CD4-positive, alpha-beta T cell treated with Interleukin-4 for 1 hour (primary cell): ENCODE measurements at regions not wholly inside any gene's neighbourhood (a gene's known extent, or its start where the extent isn't known, plus 50 kb on each side); places are given as distances from the start of the nearest gene placed in this dataset.

ENCODE experiments used
- DNase-seq, 2 donors: peaks; one replicate each; pipeline ENCODE4 v3.0.0-alpha.2; 2020 to 2022

DNA sequence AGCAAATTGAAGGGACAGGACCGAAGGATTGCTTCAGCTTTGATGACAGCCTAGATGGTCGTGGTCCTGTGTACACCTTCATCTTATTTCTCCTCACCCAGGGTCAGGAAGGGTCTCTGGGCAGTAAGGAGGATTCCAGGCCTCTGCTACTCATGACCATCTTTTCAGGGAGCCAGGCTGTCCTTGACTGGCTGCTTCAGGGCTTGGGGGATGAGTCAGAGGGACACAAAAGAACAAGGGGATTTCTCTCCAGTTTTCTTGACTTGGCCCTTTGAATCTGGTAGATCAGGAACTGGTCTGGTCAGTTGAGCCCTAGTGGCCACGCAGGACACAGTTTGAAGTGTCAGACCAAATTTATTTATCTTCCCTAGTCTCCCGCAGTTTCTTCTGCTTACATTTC lies 402.1 kb upstream of the CHD6 start:
- no peak for DNase-seq

- DNase-seq, result no peak
Measured at GRCh38 chr20:42018979-42019378, 400.8 kb upstream of the CHD6 start.

GRCh38 chr20:42010090-42010489 lies 391.9 kb upstream of the CHD6 start:
- DNase-seq, result no peak

GRCh38 chr20:42007251-42007650 lies 389.1 kb upstream of the CHD6 start:
- no peak for DNase-seq

- DNase-seq, result no peak
Measured at GRCh38 chr20:42005211-42005610, 387.0 kb upstream of the CHD6 start.

DNA sequence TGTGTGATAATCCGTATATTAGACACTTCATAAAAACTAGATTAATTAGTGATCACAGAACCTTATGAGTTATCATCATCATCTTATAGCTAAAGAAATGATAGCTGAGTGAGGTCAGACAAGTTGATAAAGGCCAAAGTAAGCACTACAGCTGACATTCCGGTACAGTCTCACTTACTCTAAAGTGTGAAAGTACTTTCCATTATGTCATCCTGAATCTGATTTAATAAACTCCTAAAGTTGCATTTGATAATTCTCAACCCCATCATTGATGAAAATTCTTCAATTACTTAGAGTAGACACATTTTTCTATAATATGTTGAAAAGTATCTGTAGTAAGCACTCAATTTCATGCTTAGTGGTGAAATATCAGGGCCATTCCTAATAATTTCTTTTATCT lies 385.2 kb upstream of the CHD6 start:
- DNase-seq, result no peak

DNA sequence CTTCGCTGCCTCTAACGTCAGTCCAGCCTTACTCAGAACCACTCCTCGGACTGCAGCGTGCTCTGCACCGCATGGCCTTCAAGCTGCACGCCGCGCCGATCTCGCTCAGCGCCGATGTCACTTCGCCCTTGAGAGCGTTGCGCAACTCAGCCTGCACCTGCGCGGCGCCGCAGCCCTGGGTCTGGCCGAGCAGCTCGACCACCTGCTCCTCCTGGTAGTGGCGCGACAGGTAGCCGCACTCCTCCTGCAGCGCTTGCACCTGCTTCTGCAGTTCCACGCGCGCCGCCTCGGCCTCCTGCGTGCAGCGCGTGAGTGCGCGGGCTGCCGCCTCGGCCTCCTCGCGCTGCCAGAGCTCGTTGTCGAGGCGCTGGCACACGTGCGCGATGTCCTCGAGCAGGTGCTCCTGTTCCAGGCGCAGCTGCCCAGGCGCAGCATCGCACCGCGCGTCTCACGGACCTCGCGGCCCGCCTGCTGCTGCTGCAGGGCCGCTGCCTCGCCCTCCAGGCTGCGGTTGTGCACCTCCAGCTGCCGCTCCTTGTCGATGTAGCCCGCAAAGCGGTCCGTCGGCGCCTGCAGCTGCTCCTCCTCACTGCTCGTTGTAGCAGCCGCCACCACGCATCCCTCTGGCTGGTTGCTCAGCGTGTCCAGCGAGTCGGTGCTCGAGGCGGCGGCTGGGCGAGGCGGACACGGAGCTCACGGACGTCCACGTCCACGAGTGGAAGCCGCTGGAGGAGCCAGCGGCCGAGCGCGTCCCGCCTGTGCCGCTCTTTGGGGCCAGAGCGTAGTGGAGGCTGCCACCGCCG lies 380.6 kb upstream of the CHD6 start:
- DNase-seq, result no peak

GRCh38 chr20:41996951-41997350 lies 378.8 kb upstream of the CHD6 start:
- DNase-seq, result no peak

GRCh38 chr20:41992481-41992880 lies 374.3 kb upstream of the CHD6 start:
- DNase-seq, result no peak

- DNase-seq, result no peak
Measured at GRCh38 chr20:41991412-41991811, 373.2 kb upstream of the CHD6 start.

GRCh38 chr20:41989935-41990635 lies 371.9 kb upstream of the CHD6 start:
- no peak for DNase-seq

DNA sequence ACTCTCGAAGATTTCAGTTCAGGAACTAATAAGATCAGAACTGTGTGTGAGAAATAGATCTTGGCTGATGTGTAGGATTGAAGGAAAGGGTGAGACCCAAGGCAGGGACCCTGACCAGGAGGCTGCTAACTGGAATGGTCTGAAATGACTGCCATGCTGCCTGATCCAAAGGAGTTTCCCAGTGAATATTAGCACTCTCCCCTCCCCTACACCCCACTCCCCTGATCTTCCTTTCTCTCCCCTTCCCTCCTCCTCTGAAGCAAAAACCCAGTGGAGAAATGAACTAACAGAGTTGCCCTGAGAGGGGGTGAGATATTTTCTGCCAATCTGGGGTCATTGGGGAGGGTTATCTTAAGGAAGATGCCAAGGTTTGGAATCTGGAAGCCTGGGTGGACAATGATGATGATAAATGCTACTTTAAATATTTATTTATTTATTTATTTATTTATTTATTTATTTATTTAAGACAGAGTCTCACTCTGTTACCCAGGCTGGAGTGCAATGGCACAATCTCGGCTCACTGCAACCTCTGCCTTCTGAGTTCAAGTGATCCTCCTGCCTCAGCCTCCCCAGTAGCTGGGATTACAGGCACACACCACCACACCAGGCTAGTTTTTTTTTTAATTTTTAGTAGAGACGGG lies 371.0 kb upstream of the CHD6 start:
- DNase-seq, result no peak

DNA sequence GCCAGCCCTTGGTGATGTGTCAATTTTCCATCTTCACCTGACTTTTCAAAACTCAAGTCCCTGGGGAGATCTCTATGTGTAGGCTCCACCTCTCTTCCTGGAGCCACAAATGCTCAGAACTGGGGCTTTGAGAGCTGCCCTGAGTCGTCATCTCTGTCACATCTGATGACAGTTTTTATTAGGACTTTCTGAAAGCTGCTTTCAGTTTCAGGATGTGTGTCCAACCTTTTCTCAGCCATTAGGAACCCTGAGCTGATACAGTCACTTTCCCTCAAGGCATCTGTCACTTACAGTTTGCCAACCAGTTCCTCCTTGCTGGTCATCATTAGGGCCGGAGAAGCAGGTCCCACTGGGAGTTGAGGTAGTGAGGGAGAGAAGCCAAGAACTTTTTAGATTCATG lies 365.9 kb upstream of the CHD6 start:
- DNase-seq, result no peak

- DNase-seq, result no peak
Measured at GRCh38 chr20:41983159-41983558, 365.0 kb upstream of the CHD6 start.

GRCh38 chr20:41981746-41982145 lies 363.6 kb upstream of the CHD6 start:
- no peak for DNase-seq

GRCh38 chr20:41978875-41979274 lies 360.7 kb upstream of the CHD6 start:
- no peak for DNase-seq

GRCh38 chr20:41978246-41978790 lies 360.1 kb upstream of the CHD6 start:
- DNase-seq, result no peak

DNA sequence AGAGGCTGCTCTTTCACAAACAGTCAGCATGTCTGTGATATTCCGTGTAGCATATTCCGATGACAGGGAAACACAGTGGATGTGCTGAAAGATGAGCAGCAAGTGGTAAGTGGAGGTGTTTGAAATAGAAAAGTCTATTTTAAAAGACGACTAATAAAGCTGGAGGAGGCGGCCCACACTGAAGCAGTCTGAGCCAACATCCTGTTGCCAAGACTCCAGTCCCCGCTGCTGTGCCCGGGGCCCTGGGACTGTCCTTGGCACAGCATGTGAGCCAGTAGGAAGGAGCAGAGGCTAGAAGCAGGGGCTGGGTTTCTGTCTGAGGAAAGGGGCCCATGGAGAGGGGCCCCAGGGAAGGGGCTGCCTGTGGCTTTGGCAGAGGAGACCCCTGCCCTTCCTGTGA lies 351.5 kb upstream of the CHD6 start:
- DNase-seq, result no peak

- no peak for DNase-seq
Measured at GRCh38 chr20:41960166-41960565, 342.0 kb upstream of the CHD6 start.

DNA sequence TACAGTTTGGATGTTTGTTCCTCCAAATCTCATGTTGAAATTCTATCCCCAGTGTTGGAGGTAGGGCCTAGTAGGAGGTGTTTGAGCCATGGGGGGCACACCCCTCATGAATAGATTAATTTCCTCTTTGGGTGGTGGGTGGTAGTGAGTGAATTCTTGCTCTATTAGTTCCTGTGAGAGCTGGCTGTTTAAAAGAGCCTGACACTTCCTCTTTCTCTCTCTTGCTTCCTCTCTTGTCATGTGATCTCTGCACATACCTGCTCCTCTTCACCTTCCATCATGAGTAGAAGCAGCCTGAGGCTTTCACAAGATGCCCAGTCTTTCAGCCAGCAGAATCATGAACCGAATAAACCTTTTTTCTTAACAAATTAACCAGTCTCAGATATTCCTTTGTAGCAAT lies 340.2 kb upstream of the CHD6 start:
- DNase-seq, result no peak

GRCh38 chr20:41956338-41957074 lies 338.3 kb upstream of the CHD6 start:
- DNase-seq, result no peak

- no peak for DNase-seq
Measured at GRCh38 chr20:41952166-41952565, 334.0 kb upstream of the CHD6 start.

- no peak for DNase-seq
Measured at GRCh38 chr20:41951615-41952014, 333.4 kb upstream of the CHD6 start.
